MM.1S (cell line): ENCODE measurements at regions not wholly inside any gene's neighbourhood (a gene's known extent, or its start where the extent isn't known, plus 50 kb on each side); places are given as distances from the start of the nearest gene placed in this dataset.

ENCODE experiments used
- CTCF ChIP-seq: fragments of 300-600 bp; sonication (generic); IDR thresholded peaks from 2 replicates; pipeline ENCODE4 v1.5.1; 2016; ENCODE audit warnings: antibody characterized with exemption, low read length, mixed read lengths
- EZH2 ChIP-seq: fragments of 300-600 bp; sonication (generic); optimal IDR thresholded peaks from 2 replicates; pipeline ENCODE3; 2017; ENCODE audit warnings: low read depth, mild to moderate bottlenecking, antibody characterized with exemption, low read length, mixed read lengths

- TF ChIP-seq CTCF = no peak
- no peak for TF ChIP-seq EZH2
Observed at GRCh38 chr15:70297465-70298058, 199.8 kb upstream of the TLE3 start.
